ENCODE measurements at regions not wholly inside any gene's neighbourhood (a gene's known extent, or its start where the extent isn't known, plus 50 kb on each side); places are given as distances from the start of the nearest gene placed in this dataset.
A peak's percentile ranks its signal among the peaks of the same experiment; 100 is the strongest.

GRCh38 chr15:96735632-96736240 is 405.2 kb downstream of the NR2F2 start:
- no peak for DNase-seq

- no peak for DNase-seq
Measured at GRCh38 chr15:96736384-96736783, 405.9 kb downstream of the NR2F2 start.

DNA sequence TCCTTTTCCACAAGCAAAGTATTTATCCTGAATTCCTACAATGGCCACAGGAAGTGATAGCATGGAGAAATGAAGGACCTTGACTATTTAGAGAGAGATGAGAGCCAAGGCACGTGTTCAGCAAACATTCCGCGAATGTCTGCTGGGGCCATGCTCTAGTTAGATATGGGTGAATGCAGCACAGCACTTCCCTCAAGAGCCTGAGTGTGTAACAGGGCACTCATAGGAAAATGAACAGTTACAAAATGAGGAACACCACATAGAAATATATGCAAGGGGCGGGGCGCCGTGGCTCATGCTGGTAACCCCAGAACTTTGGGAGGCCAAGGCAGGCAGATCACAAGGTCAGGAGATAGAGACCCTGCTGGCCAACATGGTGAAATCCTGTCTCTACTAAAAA is 406.9 kb downstream of the NR2F2 start:
- DNase-seq, result no peak

DNA sequence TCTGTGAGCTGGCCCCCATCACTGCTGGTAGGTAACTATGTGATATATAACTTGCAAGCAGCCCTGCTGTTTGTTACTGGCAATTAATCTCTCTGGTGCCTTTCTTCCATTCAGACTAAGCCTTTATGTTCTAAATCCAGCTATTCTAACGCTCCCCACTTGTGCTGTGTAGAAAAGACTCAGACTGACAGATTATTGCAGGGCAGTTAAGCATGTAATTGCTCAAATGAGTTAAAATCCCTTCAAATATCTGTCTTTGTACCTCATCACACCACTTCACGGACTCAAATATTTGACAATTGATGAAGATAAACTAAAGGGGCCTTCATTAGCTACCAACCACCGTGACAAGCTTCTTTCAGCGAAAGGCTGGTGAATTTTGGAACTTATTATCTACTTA is 416.2 kb downstream of the NR2F2 start:
- no peak for DNase-seq

DNA sequence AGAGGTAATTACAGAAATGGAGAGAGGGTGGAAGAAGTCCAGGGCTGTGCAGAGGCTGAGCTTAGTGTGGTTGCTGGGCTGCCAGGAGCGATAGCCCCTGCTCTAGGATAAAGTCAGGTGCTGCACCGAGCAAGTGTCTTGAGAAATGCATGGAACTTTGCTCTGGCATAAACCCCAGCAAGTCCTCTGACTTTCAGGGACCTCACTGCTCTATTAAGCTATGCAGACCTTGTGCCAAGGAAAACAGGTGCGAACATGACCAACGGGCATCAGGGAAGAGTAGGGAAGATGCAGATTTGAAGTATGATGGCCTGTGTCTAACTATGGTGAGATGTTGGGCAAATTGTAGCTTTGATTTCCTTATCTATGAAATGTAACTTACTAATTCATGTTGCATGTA is 416.8 kb downstream of the NR2F2 start:
- DNase-seq, result no peak

- no peak for DNase-seq
Measured at GRCh38 chr15:96750361-96750760, 419.9 kb downstream of the NR2F2 start.

GRCh38 chr15:96756146-96756545 is 425.6 kb downstream of the NR2F2 start:
- DNase-seq, result no peak

DNA sequence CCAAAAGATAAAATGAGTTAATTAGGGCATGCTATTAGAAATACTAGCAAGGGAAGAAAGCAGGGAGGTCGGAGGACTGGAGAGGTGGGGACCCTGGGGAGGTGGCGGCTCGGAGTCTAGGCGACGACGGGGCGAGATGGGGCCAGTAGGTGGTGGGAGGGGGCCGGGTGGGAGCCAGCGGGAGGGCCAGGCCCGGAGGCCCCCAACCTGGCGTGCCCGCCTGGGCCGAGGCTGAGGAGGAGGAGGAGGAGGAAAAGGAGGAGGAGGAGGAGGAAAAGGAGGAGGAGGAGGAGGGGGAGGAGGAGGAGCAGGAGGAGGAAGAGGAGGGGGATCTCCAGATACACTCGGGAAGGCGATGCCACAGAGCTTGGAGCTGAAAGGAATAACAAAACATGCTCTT is 426.2 kb downstream of the NR2F2 start:
- DNase-seq, result no peak

DNA sequence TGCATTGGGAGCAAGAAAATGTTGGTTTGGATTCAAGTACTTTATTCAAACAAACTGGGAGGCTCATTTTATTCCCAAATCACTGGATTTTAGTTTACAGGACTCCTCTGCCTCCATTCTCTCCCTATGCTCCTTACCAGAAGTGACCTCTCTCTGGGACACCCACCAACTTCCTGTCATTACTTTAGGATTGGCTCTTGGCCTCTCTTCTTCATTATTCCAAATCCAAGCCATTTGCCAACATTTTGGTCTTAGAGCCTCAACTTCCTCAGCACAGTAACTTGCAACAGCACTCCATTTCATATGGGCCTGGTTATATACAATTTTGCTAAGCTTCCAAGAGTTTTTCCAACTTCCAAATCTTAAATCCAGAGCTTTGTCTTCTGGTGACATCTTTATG is 432.1 kb downstream of the NR2F2 start:
- no peak for DNase-seq

DNA sequence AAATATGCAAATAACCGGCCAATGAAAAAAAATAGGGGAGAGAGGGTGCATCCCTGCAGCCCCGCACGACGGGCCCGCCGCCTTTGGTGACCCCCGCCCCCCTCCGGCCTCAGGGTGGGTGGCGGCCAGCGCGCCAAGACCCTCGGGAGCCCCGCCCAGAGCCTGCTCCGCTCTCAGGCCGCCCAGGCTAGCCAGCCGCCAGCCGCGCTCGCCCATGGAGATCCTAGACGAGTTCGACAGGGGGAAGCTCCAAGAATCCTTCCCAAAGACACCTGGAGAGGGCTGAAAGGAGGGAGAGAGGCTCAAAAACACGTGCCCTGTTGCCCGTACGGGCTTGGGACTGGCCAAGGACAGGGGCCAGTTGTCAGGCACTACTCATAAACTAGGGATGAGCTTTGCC is 434.0 kb downstream of the NR2F2 start:
- no peak for DNase-seq

DNA sequence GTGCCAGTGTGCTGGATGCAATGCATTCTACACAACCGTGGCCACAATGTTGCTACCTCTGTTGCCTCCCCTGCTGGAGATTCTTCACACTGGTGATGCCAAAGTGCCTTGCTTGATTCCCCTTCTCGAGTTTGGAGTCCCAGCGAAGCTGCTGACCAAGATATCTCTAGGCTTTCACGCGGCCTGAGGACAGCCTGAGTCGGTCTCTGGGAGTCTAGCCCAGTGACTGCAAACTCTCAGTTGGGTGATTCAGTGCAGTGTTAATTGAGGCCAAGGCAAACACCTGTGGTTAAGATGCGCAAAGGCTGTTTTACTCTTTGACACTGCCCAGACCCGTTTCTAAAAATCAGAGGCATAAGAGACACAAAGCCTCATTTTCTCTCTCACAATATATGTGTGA is 434.4 kb downstream of the NR2F2 start:
- no peak for DNase-seq

GRCh38 chr15:96766366-96766765 is 435.9 kb downstream of the NR2F2 start:
- DNase-seq, result no peak

- no peak for DNase-seq
Measured at GRCh38 chr15:96767703-96768434, 437.4 kb downstream of the NR2F2 start.

DNA sequence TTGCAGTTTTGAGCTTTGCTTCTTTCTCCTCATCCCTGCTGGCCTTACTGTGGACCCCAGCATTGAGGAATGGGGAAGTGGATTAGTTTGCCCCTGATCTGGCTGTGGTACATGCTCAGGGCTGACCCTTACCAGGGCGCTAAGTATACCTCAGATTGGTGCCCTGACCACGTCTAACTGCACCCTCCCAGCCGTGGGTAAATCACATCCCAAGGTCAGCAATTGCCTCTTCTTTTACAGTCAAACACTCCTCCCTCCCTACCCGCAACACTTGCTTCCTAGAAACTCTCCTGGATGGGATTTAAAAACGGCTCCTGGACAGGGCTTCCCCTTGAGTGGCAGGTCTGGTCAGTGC is 437.9 kb downstream of the NR2F2 start:
- DNase-seq, result no peak

GRCh38 chr15:96771035-96771434 is 440.5 kb downstream of the NR2F2 start:
- DNase-seq, result no peak

GRCh38 chr15:96774216-96774615 is 443.7 kb downstream of the NR2F2 start:
- no peak for DNase-seq

DNA sequence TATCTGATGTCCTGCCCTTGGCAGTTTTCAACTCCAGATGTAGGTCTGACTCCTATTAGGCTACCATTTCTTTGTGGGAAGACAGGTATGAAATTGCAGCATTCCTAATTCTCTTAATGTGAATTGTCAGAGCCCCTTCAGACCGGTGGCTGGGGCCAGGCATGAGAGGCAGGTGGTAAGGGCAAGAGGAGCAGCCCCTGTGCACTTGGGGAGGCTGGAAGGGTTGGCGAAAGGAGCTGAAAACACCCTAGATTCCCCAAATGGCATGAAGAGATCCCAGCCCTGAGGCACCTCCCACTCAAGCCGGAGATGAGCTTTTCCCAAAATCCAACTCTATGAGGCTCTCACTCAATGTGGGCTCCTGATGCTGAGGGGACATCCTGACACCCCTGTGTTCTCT is 453.2 kb downstream of the NR2F2 start:
- no peak for DNase-seq

GRCh38 chr15:96790004-96790403 is 459.5 kb downstream of the NR2F2 start:
- peak in 12 of 56 donors; percentile 0 to 15 (median 6) for DNase-seq

DNA sequence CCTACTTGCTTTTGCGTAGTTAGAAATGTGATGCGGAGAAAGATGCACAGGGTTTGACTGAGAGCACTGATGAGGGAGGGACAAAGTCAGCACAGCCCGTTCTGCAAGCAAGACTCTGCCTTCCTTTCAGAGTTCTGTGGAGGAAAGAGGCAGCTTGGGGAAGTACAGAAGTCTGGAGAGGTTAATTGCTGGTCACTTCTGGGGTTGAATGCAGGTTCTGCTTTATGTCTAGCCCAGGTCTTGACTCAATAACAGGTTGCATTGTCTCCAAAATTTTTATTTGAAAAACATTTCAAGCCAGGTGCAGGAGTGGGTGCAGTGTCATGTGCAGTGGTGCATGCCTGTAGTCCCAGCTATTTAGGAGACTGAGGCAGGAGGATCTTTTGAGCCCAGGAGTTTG is 461.7 kb downstream of the NR2F2 start:
- no peak for DNase-seq

- no peak for DNase-seq
Measured at GRCh38 chr15:96796841-96797240, 466.3 kb downstream of the NR2F2 start.

DNA sequence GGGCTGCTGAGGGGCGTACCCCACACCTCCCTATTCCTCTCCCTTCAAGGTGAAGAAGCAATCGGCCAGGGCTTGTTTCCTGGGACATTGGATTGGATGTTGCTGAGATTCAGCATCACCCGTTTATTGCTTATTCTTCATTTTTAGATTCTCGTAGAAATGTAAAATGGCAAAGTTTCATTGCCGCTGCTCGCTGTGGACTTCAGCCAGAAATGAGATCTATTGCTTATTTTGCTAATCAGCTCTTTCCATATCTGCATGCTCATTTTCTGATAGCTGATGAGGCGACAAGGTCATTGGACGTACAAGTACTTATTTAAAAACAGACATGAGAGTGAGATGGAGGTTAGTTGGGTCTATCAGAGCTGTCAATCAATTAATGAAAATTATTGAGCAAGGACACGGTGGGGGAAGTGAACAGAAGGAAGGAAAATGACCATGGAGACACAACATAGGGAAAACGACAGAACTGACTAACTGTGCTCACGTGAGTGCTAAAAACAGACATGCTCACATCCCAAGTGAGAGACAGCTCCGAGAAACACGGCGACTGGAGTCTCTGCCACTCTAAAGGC is 471.2 kb downstream of the NR2F2 start:
- no peak for DNase-seq

DNA sequence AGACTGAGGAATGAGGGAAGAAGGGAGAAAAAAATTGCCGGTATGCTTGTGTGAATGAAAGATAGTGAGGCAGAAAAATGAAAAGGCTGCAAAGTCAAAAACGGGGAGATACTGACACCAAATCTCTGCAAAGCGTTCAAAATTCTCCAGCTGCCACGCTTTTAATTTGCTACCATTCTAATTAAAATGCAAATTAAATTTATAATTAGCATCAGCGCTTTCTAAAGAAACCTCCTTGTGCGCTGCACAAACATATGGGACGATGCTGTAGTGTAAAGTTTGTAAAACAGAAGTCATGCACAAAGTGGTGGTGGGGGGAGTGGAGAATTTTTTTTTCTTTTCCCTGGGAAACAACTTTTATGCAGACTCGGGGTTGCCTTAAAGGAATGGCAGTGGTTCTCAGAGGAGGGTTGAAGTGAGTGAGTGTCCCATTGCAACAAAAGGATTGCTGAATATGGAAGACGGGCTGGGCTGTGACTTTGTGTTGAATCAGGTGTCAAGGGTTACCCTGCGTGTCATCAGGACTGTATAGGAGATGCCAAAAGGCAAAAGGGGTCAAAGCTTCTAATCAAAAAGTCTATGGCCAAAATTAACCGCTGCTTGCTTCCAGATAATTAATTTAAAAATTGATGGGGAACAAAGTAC is 472.2 kb downstream of the NR2F2 start:
- no peak for DNase-seq

DNA sequence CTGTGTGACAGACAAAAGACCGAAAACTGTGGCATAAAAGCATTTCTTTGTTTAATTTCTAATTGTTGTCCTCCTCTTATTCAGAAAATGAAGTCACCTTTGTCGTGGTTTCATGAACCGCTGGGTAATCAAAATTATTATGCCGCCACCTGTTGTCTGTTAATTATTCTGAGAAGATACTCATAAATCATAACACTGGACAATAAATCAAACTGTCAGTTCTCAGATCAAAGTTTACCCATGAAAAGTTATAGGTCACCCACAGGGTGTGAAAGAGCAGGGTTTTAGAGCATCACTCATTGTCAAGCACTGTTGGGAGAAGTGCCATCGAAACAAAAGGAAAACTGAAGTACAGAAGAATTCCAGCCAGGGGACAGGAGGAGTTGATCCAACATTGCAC is 474.3 kb downstream of the NR2F2 start:
- DNase-seq, result no peak

Data from amygdala (tissue), 56 donors.